ENCODE measurements at regions not wholly inside any gene's neighbourhood (a gene's known extent, or its start where the extent isn't known, plus 50 kb on each side); places are given as distances from the start of the nearest gene placed in this dataset.

- Histone ChIP-seq H3K9me3 (replicated peaks in 1 of 2; ENCODE audit: control insufficient read depth in 1 of 2, insufficient read depth in 1 of 2, low read length in 2 of 2) (no peaks in the 10 kb centered on the region), H3K27ac (ENCODE audit: low read depth in 1 of 2, low read length in 2 of 2) (no peak overlapping the region), H3K36me3 (replicated peaks in 1 of 2; ENCODE audit: control insufficient read depth in 1 of 2, insufficient read depth in 2 of 2, low read length in 2 of 2) (no peaks in the 10 kb centered on the region), H3K9ac (ENCODE audit: insufficient read depth, low read length, poor library complexity, severe bottlenecking) (no peak overlapping the region), H3K27me3 (ENCODE audit: control insufficient read depth in 2 of 2, insufficient read depth in 2 of 2, low read length in 2 of 2) (peaks cover 0 to 2% of the 10 kb centered on the region in 2 donors), H3K4me3 (replicated peaks in 1 of 3; ENCODE audit: low read depth in 2 of 3, low read length in 3 of 3) (no peak overlapping the region), H4K20me1 (ENCODE audit: insufficient read depth, low read length) (no peaks in the 10 kb centered on the region), H2AFZ (ENCODE audit: insufficient read depth, low read depth, low read length, poor library complexity, severe bottlenecking) (no peak overlapping the region), H3K4me1 (ENCODE audit: control insufficient read depth in 1 of 2, insufficient read depth in 2 of 2, low read length in 2 of 2) (no peaks in the 10 kb centered on the region), H3K4me2 (replicated peaks; ENCODE audit: extremely low read depth, low read length, poor library complexity, severe bottlenecking) (no peak overlapping the region), H3K79me2 (ENCODE audit: insufficient read depth, low read length) (no peaks in the 10 kb centered on the region)
- intact Hi-C loops (cut with micrococcal nuclease): no loop called here
- peaks cover 1 to 4% (median 2%) of the 10 kb centered on the region in 3 donors for H3K27me3 Mint-ChIP-seq (ENCODE audit: low read depth in 3 of 3)
- H3K36me3 Mint-ChIP-seq: no peaks in the 10 kb centered on the region
- H3K4me1 Mint-ChIP-seq: no peaks in the 10 kb centered on the region
- WGBS (ENCODE audit: insufficient coverage): 100% methylated on average over 2 of the region's 2 CpGs
- DNase-seq: no peak
- no peak overlapping the region for H3K27ac Mint-ChIP-seq
- no peak for TF ChIP-seq CTCF (IDR thresholded peaks at IDR 0.05)
- peaks cover 0 to 4% (median 0%) of the 10 kb centered on the region in 7 donors for H3K9me3 Mint-ChIP-seq
- H3K4me3 Mint-ChIP-seq: no peak overlapping the region
Measured at GRCh38 chr12:5123921-5124320, 80.2 kb downstream of the KCNA5 start.

- no peak overlapping the region for H3K27ac Mint-ChIP-seq
- Histone ChIP-seq H2AFZ (ENCODE audit: insufficient read depth, low read depth, low read length, poor library complexity, severe bottlenecking) (no peak overlapping the region), H4K20me1 (ENCODE audit: insufficient read depth, low read length) (no peaks in the 10 kb centered on the region), H3K27me3 (ENCODE audit: control insufficient read depth in 2 of 2, insufficient read depth in 2 of 2, low read length in 2 of 2) (peaks cover 0 to 2% of the 10 kb centered on the region in 2 donors), H3K9me3 (replicated peaks in 1 of 2; ENCODE audit: control insufficient read depth in 1 of 2, insufficient read depth in 1 of 2, low read length in 2 of 2) (no peaks in the 10 kb centered on the region), H3K27ac (ENCODE audit: low read depth in 1 of 2, low read length in 2 of 2) (no peak overlapping the region), H3K79me2 (ENCODE audit: insufficient read depth, low read length) (no peaks in the 10 kb centered on the region), H3K4me3 (replicated peaks in 1 of 3; ENCODE audit: low read depth in 2 of 3, low read length in 3 of 3) (no peak overlapping the region), H3K36me3 (replicated peaks in 1 of 2; ENCODE audit: control insufficient read depth in 1 of 2, insufficient read depth in 2 of 2, low read length in 2 of 2) (no peaks in the 10 kb centered on the region), H3K4me2 (replicated peaks; ENCODE audit: extremely low read depth, low read length, poor library complexity, severe bottlenecking) (no peak overlapping the region), H3K9ac (ENCODE audit: insufficient read depth, low read length, poor library complexity, severe bottlenecking) (no peak overlapping the region), H3K4me1 (ENCODE audit: control insufficient read depth in 1 of 2, insufficient read depth in 2 of 2, low read length in 2 of 2) (no peaks in the 10 kb centered on the region)
- DNase-seq: no peak
- H3K9me3 Mint-ChIP-seq: peaks cover 0 to 4% (median 0%) of the 10 kb centered on the region in 7 donors
- no peak for TF ChIP-seq CTCF (IDR thresholded peaks at IDR 0.05)
- intact Hi-C loops (cut with micrococcal nuclease): no loop called here
- no peak overlapping the region for H3K4me3 Mint-ChIP-seq
- H3K36me3 Mint-ChIP-seq: no peaks in the 10 kb centered on the region
- peaks cover 1 to 4% (median 2%) of the 10 kb centered on the region in 3 donors for H3K27me3 Mint-ChIP-seq (ENCODE audit: low read depth in 3 of 3)
- no peaks in the 10 kb centered on the region for H3K4me1 Mint-ChIP-seq
Measured at GRCh38 chr12:5124401-5124800, 80.7 kb downstream of the KCNA5 start.
